SK-N-SH (cell line): ENCODE measurements at regions not wholly inside any gene's neighbourhood (a gene's known extent, or its start where the extent isn't known, plus 50 kb on each side); places are given as distances from the start of the nearest gene placed in this dataset.

ENCODE experiments used
- CTCF ChIA-PET: fragments of 300-600, 350-600 bp; formaldehyde crosslinking; extraction: SDS; loops from one replicate; lab custom pipeline; 2021; lab: Yijun Ruan, JAX
- POLR2A ChIA-PET: fragments of 350-600 bp; sonication (Branson Sonifier 250); formaldehyde crosslinking; extraction: SDS; loops from one replicate; lab custom pipeline; 2020; ENCODE audit warnings: antibody characterized with exemption, inconsistent platforms; lab: Yijun Ruan, JAX
- DNase-seq: peaks from one replicate; pipeline ENCODE4 v3.0.0; 2012
- H2AFZ ChIP-seq: fragments of 200-600 bp; sonication (generic); 2 replicates; pipeline ENCODE4 v1.8.1; 2016; ENCODE audit warnings: antibody characterized with exemption, mild to moderate bottlenecking, low read depth
- H3F3A ChIP-seq: fragments of 200-600 bp; sonication (generic); replicated peaks from 2 replicates; pipeline ENCODE3; 2016; ENCODE audit warnings: antibody characterized with exemption, mild to moderate bottlenecking; ENCODE audit not compliant: insufficient read depth
- H3K27ac ChIP-seq, 2 experiments: fragments of 200-500 bp in 1 of 2; fragments of 200-600 bp in 1 of 2; sonication (Bioruptor generic) in 1 of 2; sonication (generic), shearing (Covaris generic) in 1 of 2; 2 replicates each; pipeline versions ENCODE4 v1.5.1 to v1.6.1; 2014 to 2016; ENCODE audit warnings: low read depth in 2 of 2, inconsistent platforms in 1 of 2, low read length in 1 of 2, mild to moderate bottlenecking in 1 of 2, mixed read lengths in 1 of 2
- H3K27me3 ChIP-seq: fragments of 200-600 bp; sonication (generic), shearing (Covaris generic); 2 replicates; pipeline ENCODE4 v1.6.1; 2016; ENCODE audit warnings: mixed run types; ENCODE audit not compliant: insufficient read depth
- H3K36me3 ChIP-seq, 2 experiments: fragments of 200-500 bp in 1 of 2; fragments of 200-600 bp in 1 of 2; sonication (Bioruptor generic) in 1 of 2; sonication (generic) in 1 of 2; replicated peaks in 1 of 2; 2 replicates each; pipeline versions ENCODE3 to v1.5.1; 2014 to 2016; ENCODE audit warnings: low read length in 1 of 2, mild to moderate bottlenecking in 1 of 2; ENCODE audit not compliant: insufficient read depth in 2 of 2, control insufficient read depth in 1 of 2
- H3K4me1 ChIP-seq, 2 experiments: fragments of 200-500 bp in 1 of 2; fragments of 200-600 bp in 1 of 2; sonication (Bioruptor generic) in 1 of 2; sonication (generic), shearing (Covaris generic) in 1 of 2; 2 replicates each; pipeline versions ENCODE4 v1.5.1 to v1.6.1; 2014 to 2016; ENCODE audit warnings: low read depth in 1 of 2, low read length in 1 of 2, mixed run types in 1 of 2; ENCODE audit not compliant: insufficient read depth in 2 of 2, control insufficient read depth in 1 of 2
- H3K4me2 ChIP-seq: fragments of 200-600 bp; sonication (generic), shearing (Covaris generic); 2 replicates; pipeline ENCODE4 v1.6.1; 2017; ENCODE audit warnings: mixed run types
- H3K4me3 ChIP-seq, 2 experiments: fragments of 200-500 bp in 1 of 2; fragments of 200-600 bp in 1 of 2; sonication (Bioruptor generic) in 1 of 2; sonication (generic), shearing (Covaris generic) in 1 of 2; 2 replicates each; pipeline versions ENCODE4 v1.5.1 to v1.8.1; 2014 to 2016; ENCODE audit warnings: low read depth in 2 of 2, inconsistent platforms in 1 of 2, low read length in 1 of 2, mild to moderate bottlenecking in 1 of 2, mixed read lengths in 1 of 2, moderate library complexity in 1 of 2
- H3K79me2 ChIP-seq: fragments of 200-600 bp; sonication (generic); 2 replicates; pipeline ENCODE4 v1.8.1; 2017; ENCODE audit warnings: mild to moderate bottlenecking; ENCODE audit not compliant: insufficient read depth
- H3K9ac ChIP-seq: fragments of 200-600 bp; sonication (generic); 2 replicates; pipeline ENCODE4 v1.6.1; 2017; ENCODE audit warnings: mixed run types
- H3K9me2 ChIP-seq: fragments of 200-600 bp; sonication (generic); 2 replicates; pipeline ENCODE4 v1.6.1; 2017; ENCODE audit warnings: mixed run types
- H3K9me3 ChIP-seq: fragments of 200-600 bp; sonication (generic); 2 replicates; pipeline ENCODE4 v1.6.1; 2017; ENCODE audit warnings: mixed run types, mild to moderate bottlenecking, moderate library complexity
- H4K20me1 ChIP-seq: fragments of 200-600 bp; sonication (generic); 2 replicates; pipeline ENCODE4 v1.6.1; 2017; ENCODE audit warnings: mild to moderate bottlenecking, mixed run types; ENCODE audit not compliant: insufficient read depth
- CTCF ChIP-seq: fragments of 200-600 bp; sonication (generic); IDR thresholded peaks from 2 replicates; pipeline ENCODE4 v1.6.1; 2017; ENCODE audit warnings: antibody characterized with exemption, mild to moderate bottlenecking, moderate library complexity
- EZH2phosphoT487 ChIP-seq: fragments of 200-600 bp; sonication (generic); IDR thresholded peaks from 2 replicates; pipeline ENCODE4 v1.6.1; 2017; ENCODE audit warnings: low read depth, mixed run types, mild to moderate bottlenecking, antibody characterized with exemption, moderate library complexity, borderline replicate concordance
- FOSL2 ChIP-seq: IDR thresholded peaks from 2 replicates; pipeline ENCODE4 v1.4.0; 2012; ENCODE audit warnings: low read depth, mild to moderate bottlenecking, moderate library complexity, borderline replicate concordance
- FOXJ3 ChIP-seq: sonication (generic); formaldehyde crosslinking; IDR thresholded peaks from 2 replicates; pipeline ENCODE4 v1.5.1; 2020; ENCODE audit warnings: mild to moderate bottlenecking, missing genetic modification reagents
- FOXM1 ChIP-seq: IDR thresholded peaks from 2 replicates; pipeline ENCODE4 v1.4.0; 2012; ENCODE audit warnings: low read depth, mild to moderate bottlenecking
- GABPA ChIP-seq: IDR thresholded peaks from 2 replicates; pipeline ENCODE4 v1.4.0; 2012; ENCODE audit warnings: low read depth, mild to moderate bottlenecking
- GATA2 ChIP-seq: sonication (generic); formaldehyde crosslinking; IDR thresholded peaks from 2 replicates; pipeline ENCODE4 v1.5.0; 2020; ENCODE audit warnings: mild to moderate bottlenecking, missing genetic modification reagents
- MEF2A ChIP-seq: IDR thresholded peaks from 2 replicates; pipeline ENCODE4 v1.4.0; 2012; ENCODE audit warnings: low read depth, borderline replicate concordance
- MXI1 ChIP-seq: IDR thresholded peaks from 2 replicates; pipeline ENCODE4 v1.6.1; 2012; ENCODE audit warnings: mild to moderate bottlenecking, low read depth, low read length, improper control_type of control experiment
- PBX3 ChIP-seq: IDR thresholded peaks from 2 replicates; pipeline ENCODE4; 2012
- RCOR1 ChIP-seq: fragments of 150-350 bp; IDR thresholded peaks from 2 replicates; pipeline ENCODE4 v1.6.1; 2017; ENCODE audit warnings: antibody characterized with exemption, low read length
- SMC3 ChIP-seq: IDR thresholded peaks from 2 replicates; pipeline ENCODE4 v1.6.1; 2012; ENCODE audit warnings: low read depth, low read length, improper control_type of control experiment
- TAF1 ChIP-seq: IDR thresholded peaks from 2 replicates; pipeline ENCODE4 v1.6.1; 2012; ENCODE audit warnings: low read depth, mild to moderate bottlenecking, low read length, moderate library complexity, borderline replicate concordance
- TEAD4 ChIP-seq: IDR thresholded peaks from 2 replicates; pipeline ENCODE4 v1.4.0; 2012; ENCODE audit warnings: mild to moderate bottlenecking, borderline replicate concordance; ENCODE audit not compliant: insufficient read depth
- YY1 ChIP-seq: IDR thresholded peaks from 2 replicates; pipeline ENCODE4 v1.4.0; 2012; ENCODE audit warnings: low read depth, mild to moderate bottlenecking
- WGBS: methylation state at CpG from one replicate; pipeline ENCODE4 v1.1.6; 2017; ENCODE audit warnings: low lambda C conversion rate; 5-methylcytosine and 5-hydroxymethylcytosine counted together

GRCh38 chr6:148218542-148219258 lies 123.9 kb upstream of the SASH1 start (continued):
- no peak for TF ChIP-seq CTCF

- no peaks in the 10 kb centered on the region for H3K36me3 ChIP-seq
- peaks cover 19% of the 10 kb centered on the region for H3F3A ChIP-seq
- H3K27ac ChIP-seq: no peak overlapping the region
- ChIA-PET POLR2A (no interaction called here), CTCF (no interaction called here)
- 33% methylated on average over 6 of the region's 6 CpGs for WGBS
- no peak for DNase-seq
- no peaks in the 10 kb centered on the region for H3K9me3 ChIP-seq
- peaks cover 0 to 14% of the 10 kb centered on the region in 2 experiments; a peak in 1 of 4 replicates for H3K4me1 ChIP-seq
- no peaks in the 10 kb centered on the region for H3K79me2 ChIP-seq
- no peak overlapping the region; the same call in 1 of the 2 replicates for H2AFZ ChIP-seq
- TF ChIP-seq TAF1: no peak
- TF ChIP-seq MEF2A: no peak
- TF ChIP-seq GATA2 (CRISPR knock-in tag): no peak
- no peak for TF ChIP-seq RCOR1
- TF ChIP-seq FOSL2: no peak
- no peak for TF ChIP-seq YY1
- no peak for TF ChIP-seq FOXM1
- H3K9ac ChIP-seq: no peak overlapping the region
- no peaks in the 10 kb centered on the region for H3K9me2 ChIP-seq
- no peaks in the 10 kb centered on the region for H4K20me1 ChIP-seq
- no peaks in the 10 kb centered on the region for H3K27me3 ChIP-seq
- 0 out of 2 replicates have a peak overlapping the region, but pooled peaks have one; percentile 29 for H3K4me2 ChIP-seq
- H3K4me3 ChIP-seq: no peak overlapping the region
Measured at GRCh38 chr6:148221196-148221979, 121.2 kb upstream of the SASH1 start.

GRCh38 chr6:148222376-148222775 lies 120.3 kb upstream of the SASH1 start:
- no peaks in the 10 kb centered on the region for H3K36me3 ChIP-seq
- no peak for DNase-seq
- H3F3A ChIP-seq: peaks cover 19% of the 10 kb centered on the region
- ChIA-PET POLR2A (no interaction called here), CTCF (no interaction called here)
- H3K9me2 ChIP-seq: no peaks in the 10 kb centered on the region
- H3K4me2 ChIP-seq: no peak overlapping the region
- 51% methylated on average over 3 of the region's 3 CpGs for WGBS
- H3K27ac ChIP-seq: peak overlapping the region in 1 of 2 experiments; percentile 85; a peak in 1 of 4 replicates
- no peak overlapping the region for H3K4me3 ChIP-seq
- H3K4me1 ChIP-seq: peaks cover 0 to 14% of the 10 kb centered on the region in 2 experiments; a peak in 1 of 4 replicates
- no peaks in the 10 kb centered on the region for H3K79me2 ChIP-seq
- no peak overlapping the region for H3K9ac ChIP-seq
- H3K9me3 ChIP-seq: no peaks in the 10 kb centered on the region
- no peaks in the 10 kb centered on the region for H4K20me1 ChIP-seq
- 0 out of 2 replicates have a peak overlapping the region, but pooled peaks have one; percentile 51 for H2AFZ ChIP-seq
- TF ChIP-seq GATA2 (CRISPR knock-in tag) (no peak), EZH2phosphoT487 (no peak), TEAD4 (no peak), GABPA (no peak), RCOR1 (no peak), FOXJ3 (no peak), MXI1 (no peak), SMC3 (no peak), PBX3 (no peak)
- H3K27me3 ChIP-seq: no peaks in the 10 kb centered on the region
